Ramos (cell line): ENCODE measurements at regions not wholly inside any gene's neighbourhood (a gene's known extent, or its start where the extent isn't known, plus 50 kb on each side); places are given as distances from the start of the nearest gene placed in this dataset.

Source experiments
- in situ Hi-C: fragments of 300-500 bp; cut with MboI; formaldehyde crosslinking; loops from one replicate; pipeline ENCODE4 v1.14.3; 2022; ENCODE audit warnings: low sequenced_read_pairs; ENCODE audit not compliant: unreplicated experiment

GRCh38 chrX:39507034-39507433, 590.7 kb downstream of the BCOR start:
- in situ Hi-C loops = no loop called here

GRCh38 chrX:39507617-39508299, 590.0 kb downstream of the BCOR start:
- in situ Hi-C loops = no loop called here

- in situ Hi-C loops = no loop called here
These were observed 589.5 kb downstream of the BCOR start for GRCh38 chrX:39508300-39508692.

GRCh38 chrX:39509157-39509556, 588.6 kb downstream of the BCOR start:
- in situ Hi-C loops = no loop called here

- in situ Hi-C loops = no loop called here
These were observed 583.9 kb downstream of the BCOR start for GRCh38 chrX:39513836-39514235.

GRCh38 chrX:39514801-39515200, 583.0 kb downstream of the BCOR start:
- in situ Hi-C loops = no loop called here

GRCh38 chrX:39516427-39516841, 581.3 kb downstream of the BCOR start:
- in situ Hi-C loops = no loop called here

GRCh38 chrX:39518476-39519029, 579.2 kb downstream of the BCOR start:
- in situ Hi-C loops = no loop called here

- in situ Hi-C loops = no loop called here
These were observed 578.7 kb downstream of the BCOR start for GRCh38 chrX:39519030-39519488.

- in situ Hi-C loops = no loop called here
These were observed 578.0 kb downstream of the BCOR start for GRCh38 chrX:39519566-39520301.

GRCh38 chrX:39525758-39526157, 572.0 kb downstream of the BCOR start:
- in situ Hi-C loops = no loop called here

GRCh38 chrX:39527025-39527424, 570.7 kb downstream of the BCOR start:
- in situ Hi-C loops = no loop called here

GRCh38 chrX:39528161-39528916, 569.4 kb downstream of the BCOR start:
- in situ Hi-C loops = no loop called here

- in situ Hi-C loops = no loop called here
These were observed 565.0 kb downstream of the BCOR start for GRCh38 chrX:39532761-39533160.

GRCh38 chrX:39534949-39535348, 562.8 kb downstream of the BCOR start:
- in situ Hi-C loops = no loop called here

- in situ Hi-C loops = no loop called here
These were observed 561.5 kb downstream of the BCOR start for GRCh38 chrX:39536211-39536610.

GRCh38 chrX:39541881-39542280, 555.9 kb downstream of the BCOR start:
- in situ Hi-C loops = no loop called here

GRCh38 chrX:39542316-39542715, 555.4 kb downstream of the BCOR start:
- in situ Hi-C loops = no loop called here

- in situ Hi-C loops = no loop called here
These were observed 546.9 kb downstream of the BCOR start for GRCh38 chrX:39550795-39551361.

GRCh38 chrX:39551762-39552161, 546.0 kb downstream of the BCOR start:
- in situ Hi-C loops = no loop called here
